Kidney epithelial cell (primary cell): ENCODE measurements at regions not wholly inside any gene's neighbourhood (a gene's known extent, or its start where the extent isn't known, plus 50 kb on each side); places are given as distances from the start of the nearest gene placed in this dataset.

Experiments
- DNase-seq: peaks from one replicate; pipeline ENCODE4 v3.0.0-alpha.2; 2010; ENCODE audit warnings: low read depth
- H3K27me3 ChIP-seq: 2 replicates; pipeline ENCODE4 v1.6.0; 2011; ENCODE audit warnings: low read length; ENCODE audit not compliant: control insufficient read depth, insufficient read depth
- H3K36me3 ChIP-seq: 2 replicates; pipeline ENCODE4 v1.5.1; 2011; ENCODE audit warnings: low read length; ENCODE audit not compliant: control insufficient read depth, insufficient read depth
- H3K4me3 ChIP-seq: 2 replicates; pipeline ENCODE4 v1.5.1; 2011; ENCODE audit warnings: low read depth, mild to moderate bottlenecking, control low read depth, low read length
- CTCF ChIP-seq: IDR thresholded peaks from 2 replicates; pipeline ENCODE4 v1.5.1; 2011; ENCODE audit warnings: mild to moderate bottlenecking, moderate library complexity, low read length, control low read depth, inconsistent platforms; ENCODE audit not compliant: insufficient read depth, poor library complexity, severe bottlenecking

GRCh38 chr4:156690572-156690971 is 281.0 kb downstream of the PDGFC start:
- Histone ChIP-seq H3K36me3 (no peaks in the 10 kb centered on the region), H3K27me3 (no peaks in the 10 kb centered on the region), H3K4me3 (no peak overlapping the region)
- no peak for DNase-seq
- no peak for TF ChIP-seq CTCF

- Histone ChIP-seq H3K4me3 (no peak overlapping the region), H3K36me3 (no peaks in the 10 kb centered on the region), H3K27me3 (no peaks in the 10 kb centered on the region)
- peak; percentile 59 for DNase-seq
- no peak for TF ChIP-seq CTCF
Measured at GRCh38 chr4:156686120-156686519, 285.5 kb downstream of the PDGFC start.

- TF ChIP-seq CTCF, result no peak
- Histone ChIP-seq H3K4me3 (no peak overlapping the region), H3K27me3 (no peaks in the 10 kb centered on the region), H3K36me3 (no peaks in the 10 kb centered on the region)
- DNase-seq, result no peak
Measured at GRCh38 chr4:156685308-156685707, 286.3 kb downstream of the PDGFC start.

- no peaks in the 10 kb centered on the region for H3K27me3 ChIP-seq
- H3K4me3 ChIP-seq, result no peak overlapping the region
- no peak for TF ChIP-seq CTCF
- no peak for DNase-seq
- no peaks in the 10 kb centered on the region for H3K36me3 ChIP-seq
Measured at GRCh38 chr4:156677656-156678055, 293.9 kb downstream of the PDGFC start.

GRCh38 chr4:156677131-156677531 is 294.5 kb downstream of the PDGFC start:
- H3K27me3 ChIP-seq, result no peaks in the 10 kb centered on the region
- DNase-seq, result no peak
- no peaks in the 10 kb centered on the region for H3K36me3 ChIP-seq
- H3K4me3 ChIP-seq, result no peak overlapping the region
- peak; percentile 10 for TF ChIP-seq CTCF

- H3K4me3 ChIP-seq, result no peak overlapping the region
- TF ChIP-seq CTCF, result no peak
- no peaks in the 10 kb centered on the region for H3K36me3 ChIP-seq
- no peaks in the 10 kb centered on the region for H3K27me3 ChIP-seq
- DNase-seq, result no peak
Measured at GRCh38 chr4:156676116-156676851, 295.3 kb downstream of the PDGFC start.
